Ovary (tissue), 3 donors: ENCODE measurements at regions not wholly inside any gene's neighbourhood (a gene's known extent, or its start where the extent isn't known, plus 50 kb on each side); places are given as distances from the start of the nearest gene placed in this dataset.

ENCODE experiments used
- CTCF ChIP-seq, 3 donors: fragments of 450-650 bp in 2 of 3; fragments of 200-600 bp in 1 of 3; IDR thresholded peaks; one replicate each; pipeline versions ENCODE4 v1.5.1 to v1.8.0; 2016 to 2022; ENCODE audit warnings: antibody characterized with exemption in 3 of 3, mild to moderate bottlenecking in 1 of 3
- POLR2A ChIP-seq: fragments of 450-650 bp; IDR thresholded peaks from one replicate; pipeline ENCODE4 v1.6.1; 2017; ENCODE audit warnings: antibody characterized with exemption, mild to moderate bottlenecking, moderate library complexity
- donor health status: DM: no; HTN: no; CAD: no.

GRCh38 chr12:131642101-131642540 is 68.8 kb upstream of the SFSWAP start:
- TF ChIP-seq POLR2A (no peak), CTCF (IDR thresholded peaks at IDR 0.05) (no peak)
